SK-N-MC (cell line): ENCODE measurements at regions not wholly inside any gene's neighbourhood (a gene's known extent, or its start where the extent isn't known, plus 50 kb on each side); places are given as distances from the start of the nearest gene placed in this dataset.

Experiments used
- EZH2 ChIP-seq: fragments of 200-600 bp; sonication (generic); IDR thresholded peaks from one replicate; pipeline ENCODE4 v1.6.1; 2017; ENCODE audit warnings: antibody characterized with exemption
- POLR2AphosphoS5 ChIP-seq: IDR thresholded peaks from 2 replicates; pipeline ENCODE4 v1.6.1; 2012; ENCODE audit warnings: mild to moderate bottlenecking, low read depth, low read length, borderline replicate concordance

DNA sequence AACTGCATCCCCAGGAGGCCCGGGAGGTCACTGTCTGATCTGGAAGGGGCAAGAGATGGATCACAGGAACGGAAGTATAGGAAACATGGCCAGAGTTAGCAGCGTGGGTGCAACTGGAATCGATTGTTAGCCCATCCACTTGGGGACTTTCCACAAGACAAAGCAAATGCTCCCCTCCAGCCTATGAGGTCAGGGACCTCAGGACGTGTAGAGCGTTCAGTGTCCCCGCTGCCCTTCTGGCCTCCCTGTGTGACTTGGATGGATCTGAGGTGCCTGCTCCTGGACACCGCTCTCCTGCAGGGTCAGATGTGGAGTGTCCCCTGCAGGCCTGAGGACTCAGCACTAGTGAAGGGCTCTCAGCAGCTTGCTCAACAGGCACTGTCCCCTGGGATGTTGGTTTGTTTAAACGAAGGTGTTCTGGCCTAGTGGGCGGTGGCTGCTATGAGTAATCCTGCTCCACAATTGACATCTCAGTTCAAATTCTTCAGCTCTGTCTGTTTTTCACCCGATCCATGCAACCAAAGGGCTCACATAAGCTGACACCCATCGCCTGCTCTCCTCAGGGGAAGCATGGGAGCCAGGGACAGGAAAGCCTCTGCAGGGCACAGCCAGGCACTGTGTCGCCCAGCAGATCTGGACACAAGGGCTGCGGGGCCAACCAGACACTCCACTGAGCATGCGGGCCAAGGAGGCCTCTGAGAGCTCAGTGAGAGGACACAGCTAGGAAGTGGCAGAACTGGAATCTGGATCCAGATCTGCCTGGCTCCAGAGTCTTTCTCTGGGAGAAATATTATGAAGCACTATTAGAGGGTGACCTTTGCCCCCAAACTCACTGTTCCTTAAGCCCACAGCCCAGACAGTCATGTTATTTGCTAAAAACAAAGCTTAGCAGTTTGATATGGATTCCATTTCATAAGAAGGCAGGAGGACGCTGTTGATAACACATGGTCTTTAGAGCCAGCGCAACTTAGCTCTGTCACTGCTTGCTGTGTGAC is 78.5 kb downstream of the RHOB start:
- TF ChIP-seq EZH2 (no peak), POLR2AphosphoS5 (no peak)
